ENCODE measurements at regions not wholly inside any gene's neighbourhood (a gene's known extent, or its start where the extent isn't known, plus 50 kb on each side); places are given as distances from the start of the nearest gene placed in this dataset.
"Not testable (repeated sequence)": the region's sequence is repeated elsewhere in the genome, so short reads cannot be mapped to it uniquely, and the experiment has no call there.

GRCh38 chr11:25613865-25614264, 718.1 kb upstream of the ANO3 start:
- DNase-seq (ENCODE audit: low read depth), result no peak

GRCh38 chr11:25615069-25615468, 716.9 kb upstream of the ANO3 start:
- DNase-seq (ENCODE audit: low read depth), result no peak

- DNase-seq (ENCODE audit: low read depth), result no peak
Observed at GRCh38 chr11:25615841-25616240, 716.1 kb upstream of the ANO3 start.

- no peak for DNase-seq (ENCODE audit: low read depth)
Observed at GRCh38 chr11:25625094-25625493, 706.8 kb upstream of the ANO3 start.

GRCh38 chr11:25628030-25628429, 703.9 kb upstream of the ANO3 start:
- DNase-seq (ENCODE audit: low read depth), result no peak

GRCh38 chr11:25633230-25633629, 698.7 kb upstream of the ANO3 start:
- no peak for DNase-seq (ENCODE audit: low read depth)

- DNase-seq (ENCODE audit: low read depth), result not testable (repeated sequence)
Observed at GRCh38 chr11:25649220-25649619, 682.7 kb upstream of the ANO3 start.

- no peak for DNase-seq (ENCODE audit: low read depth)
Observed at GRCh38 chr11:25650319-25650718, 681.6 kb upstream of the ANO3 start.

GRCh38 chr11:25655636-25656035, 676.3 kb upstream of the ANO3 start:
- DNase-seq (ENCODE audit: low read depth), result no peak

GRCh38 chr11:25658916-25659315, 673.0 kb upstream of the ANO3 start:
- DNase-seq (ENCODE audit: low read depth), result no peak

GRCh38 chr11:25659706-25660105, 672.2 kb upstream of the ANO3 start:
- no peak for DNase-seq (ENCODE audit: low read depth)

- no peak for DNase-seq (ENCODE audit: low read depth)
Observed at GRCh38 chr11:25667871-25668270, 664.1 kb upstream of the ANO3 start.

GRCh38 chr11:25691959-25692358, 640.0 kb upstream of the ANO3 start:
- DNase-seq (ENCODE audit: low read depth), result no peak

- DNase-seq (ENCODE audit: low read depth), result no peak
Observed at GRCh38 chr11:25702417-25702816, 629.5 kb upstream of the ANO3 start.

- DNase-seq (ENCODE audit: low read depth), result no peak
Observed at GRCh38 chr11:25710975-25711374, 621.0 kb upstream of the ANO3 start.

GRCh38 chr11:25727944-25728343, 604.0 kb upstream of the ANO3 start:
- no peak for DNase-seq (ENCODE audit: low read depth)

- DNase-seq (ENCODE audit: low read depth), result no peak
Observed at GRCh38 chr11:25730230-25730629, 601.7 kb upstream of the ANO3 start.

- DNase-seq (ENCODE audit: low read depth), result no peak
Observed at GRCh38 chr11:25733777-25734176, 598.2 kb upstream of the ANO3 start.

GRCh38 chr11:25734591-25735211, 597.2 kb upstream of the ANO3 start:
- no peak for DNase-seq (ENCODE audit: low read depth)

- no peak for DNase-seq (ENCODE audit: low read depth)
Observed at GRCh38 chr11:25737071-25737675, 594.8 kb upstream of the ANO3 start.

- DNase-seq (ENCODE audit: low read depth), result no peak
Observed at GRCh38 chr11:25741886-25742285, 590.0 kb upstream of the ANO3 start.

- DNase-seq (ENCODE audit: low read depth), result no peak
Observed at GRCh38 chr11:25742800-25743199, 589.1 kb upstream of the ANO3 start.

- no peak for DNase-seq (ENCODE audit: low read depth)
Observed at GRCh38 chr11:25755381-25755780, 576.5 kb upstream of the ANO3 start.

All from Daoy (cell line).